ENCODE measurements at regions not wholly inside any gene's neighbourhood (a gene's known extent, or its start where the extent isn't known, plus 50 kb on each side); places are given as distances from the start of the nearest gene placed in this dataset.

GRCh38 chr2:146123256-146123655 is 1603.3 kb upstream of the ZEB2 start:
- H3K36me3 Mint-ChIP-seq (ENCODE audit: low read depth) = no peaks in the 10 kb centered on the region
- H3K27me3 Mint-ChIP-seq (ENCODE audit: low read depth) = no peaks in the 10 kb centered on the region
- no peak for TF ChIP-seq CTCF (IDR thresholded peaks at IDR 0.05)
- H3K4me1 Mint-ChIP-seq (ENCODE audit: low read depth) = peaks cover 24% of the 10 kb centered on the region
- no peaks in the 10 kb centered on the region for H3K9me3 Mint-ChIP-seq (ENCODE audit: low read depth)
- no peak for DNase-seq (ENCODE audit: low spot score)
- no peak overlapping the region for H3K4me3 Mint-ChIP-seq (ENCODE audit: unreplicated experiment)
- peak overlapping the region; percentile 22 for H3K27ac Mint-ChIP-seq (ENCODE audit: unreplicated experiment)

- Mint-ChIP-seq H3K9me3 (ENCODE audit: low read depth) (no peaks in the 10 kb centered on the region), H3K4me3 (ENCODE audit: unreplicated experiment) (no peak overlapping the region), H3K36me3 (ENCODE audit: low read depth) (no peaks in the 10 kb centered on the region)
Observed at GRCh38 chr2:146119586-146119985, 1599.7 kb upstream of the ZEB2 start.

GRCh38 chr2:146108993-146109392 is 1589.1 kb upstream of the ZEB2 start:
- no peak for DNase-seq (ENCODE audit: low spot score)
- Mint-ChIP-seq H3K9me3 (ENCODE audit: low read depth) (no peaks in the 10 kb centered on the region), H3K27ac (ENCODE audit: unreplicated experiment) (no peak overlapping the region), H3K4me1 (ENCODE audit: low read depth) (no peaks in the 10 kb centered on the region), H3K27me3 (ENCODE audit: low read depth) (no peaks in the 10 kb centered on the region), H3K36me3 (ENCODE audit: low read depth) (no peaks in the 10 kb centered on the region), H3K4me3 (ENCODE audit: unreplicated experiment) (no peak overlapping the region)
- TF ChIP-seq CTCF (IDR thresholded peaks at IDR 0.05) = no peak

More at GRCh38 chr2:146119586-146119985, 1599.7 kb upstream of the ZEB2 start:
- H3K27me3 Mint-ChIP-seq (ENCODE audit: low read depth) = no peaks in the 10 kb centered on the region
- no peak for TF ChIP-seq CTCF (IDR thresholded peaks at IDR 0.05)
- H3K27ac Mint-ChIP-seq (ENCODE audit: unreplicated experiment) = no peak overlapping the region
- peaks cover 16% of the 10 kb centered on the region for H3K4me1 Mint-ChIP-seq (ENCODE audit: low read depth)
- no peak for DNase-seq (ENCODE audit: low spot score)

- Mint-ChIP-seq H3K4me1 (ENCODE audit: low read depth) (no peaks in the 10 kb centered on the region), H3K27me3 (ENCODE audit: low read depth) (no peaks in the 10 kb centered on the region), H3K4me3 (ENCODE audit: unreplicated experiment) (no peak overlapping the region), H3K36me3 (ENCODE audit: low read depth) (peaks cover 13% of the 10 kb centered on the region), H3K27ac (ENCODE audit: unreplicated experiment) (no peak overlapping the region), H3K9me3 (ENCODE audit: low read depth) (peaks cover 33% of the 10 kb centered on the region)
- no peak for TF ChIP-seq CTCF (IDR thresholded peaks at IDR 0.05)
- DNase-seq (ENCODE audit: low spot score) = no peak
Observed at GRCh38 chr2:146094185-146094584, 1574.3 kb upstream of the ZEB2 start.

- Mint-ChIP-seq H3K9me3 (ENCODE audit: low read depth) (peaks cover 2% of the 10 kb centered on the region), H3K4me3 (ENCODE audit: unreplicated experiment) (no peak overlapping the region), H3K27ac (ENCODE audit: unreplicated experiment) (no peak overlapping the region), H3K27me3 (ENCODE audit: low read depth) (no peaks in the 10 kb centered on the region), H3K36me3 (ENCODE audit: low read depth) (no peaks in the 10 kb centered on the region), H3K4me1 (ENCODE audit: low read depth) (no peaks in the 10 kb centered on the region)
- DNase-seq (ENCODE audit: low spot score) = no peak
- TF ChIP-seq CTCF (IDR thresholded peaks at IDR 0.05) = no peak
Observed at GRCh38 chr2:146081459-146081858, 1561.5 kb upstream of the ZEB2 start.
